MCF 10A (cell line): ENCODE measurements at regions not wholly inside any gene's neighbourhood (a gene's known extent, or its start where the extent isn't known, plus 50 kb on each side); places are given as distances from the start of the nearest gene placed in this dataset.
A peak's percentile ranks its signal among the peaks of the same experiment; 100 is the strongest.

Experiments
- BruUV-seq: library from RNA; stranded (reverse); fragments of 400-500 nt; replicated peaks from 2 replicates; lab custom pipeline; 2021; lab: Mats Ljungman, UMichigan
- CTCF ChIA-PET: fragments of 300-600 bp; sonication (Branson Sonifier 250); formaldehyde crosslinking; extraction: SDS; loops from one replicate; lab custom pipeline; 2021; ENCODE audit warnings: antibody characterized with exemption, inconsistent platforms; lab: Yijun Ruan, JAX
- POLR2A ChIA-PET: fragments of 300-600, 350-650 bp; sonication (Branson Sonifier 250); formaldehyde crosslinking; extraction: SDS; loops from one replicate; lab custom pipeline; 2020; ENCODE audit warnings: antibody characterized with exemption, inconsistent platforms; lab: Yijun Ruan, JAX
- DNase-seq: peaks from one replicate; pipeline ENCODE4 v3.0.0-alpha.2; 2018; ENCODE audit not compliant: unreplicated experiment
- H3K27ac Mint-ChIP-seq: one replicate; pipeline ENCODE4 v1.8.0; 2022; ENCODE audit warnings: mild to moderate bottlenecking, low read depth, mixed read lengths; ENCODE audit not compliant: unreplicated experiment
- H3K27me3 Mint-ChIP-seq: one replicate; pipeline ENCODE4 v1.8.0; 2022; ENCODE audit warnings: mixed read lengths; ENCODE audit not compliant: insufficient read depth, unreplicated experiment
- H3K36me3 Mint-ChIP-seq: one replicate; pipeline ENCODE4 v1.8.0; 2022; ENCODE audit warnings: mild to moderate bottlenecking, moderate library complexity, mixed read lengths; ENCODE audit not compliant: insufficient read depth, unreplicated experiment
- H3K4me1 Mint-ChIP-seq: one replicate; pipeline ENCODE4 v1.8.0; 2022; ENCODE audit warnings: mixed read lengths; ENCODE audit not compliant: insufficient read depth, unreplicated experiment
- H3K4me3 Mint-ChIP-seq: one replicate; pipeline ENCODE4 v1.8.0; 2022; ENCODE audit warnings: mild to moderate bottlenecking, moderate library complexity, mixed read lengths; ENCODE audit not compliant: unreplicated experiment
- H3K9me3 Mint-ChIP-seq: one replicate; pipeline ENCODE4 v1.8.0; 2022; ENCODE audit warnings: mixed read lengths; ENCODE audit not compliant: unreplicated experiment
- CTCF ChIP-seq: fragments of 200-600 bp; IDR thresholded peaks from one replicate; pipeline ENCODE4 v1.8.0; 2022; ENCODE audit warnings: antibody characterized with exemption, mild to moderate bottlenecking; ENCODE audit not compliant: unreplicated experiment
- intact Hi-C: fragments of 100-400 bp; cut with micrococcal nuclease; formaldehyde crosslinking; loops from 2 replicates; pipeline ENCODE4 v1.14.1; 2022

GRCh38 chr1:219560856-219561255 is 52.0 kb downstream of the ZC3H11B start:
- ChIA-PET CTCF (interaction anchor here (0.6 kb wide), 1 partner anchor 145 kb away, joined by 3 read pairs; no protein-coding TSS in a partner anchor), POLR2A (no interaction called here)
- peaks cover 2% of the 10 kb centered on the region for H3K4me1 Mint-ChIP-seq
- intact Hi-C loops, result loop anchor here (10.0 kb wide), 2 partner anchors 146 to 496 kb away; no protein-coding TSS in a partner anchor
- BruUV-seq, result no TSS peak
- H3K27me3 Mint-ChIP-seq, result peaks cover 62% of the 10 kb centered on the region
- H3K36me3 Mint-ChIP-seq, result no peaks in the 10 kb centered on the region
- no peak overlapping the region for H3K27ac Mint-ChIP-seq
- H3K9me3 Mint-ChIP-seq, result no peaks in the 10 kb centered on the region
- no peak for TF ChIP-seq CTCF
- no peak for DNase-seq
- H3K4me3 Mint-ChIP-seq, result no peak overlapping the region

GRCh38 chr1:219559899-219560298 is 53.0 kb downstream of the ZC3H11B start:
- Mint-ChIP-seq H3K4me1 (peaks cover 11% of the 10 kb centered on the region), H3K4me3 (no peak overlapping the region), H3K27me3 (peaks cover 52% of the 10 kb centered on the region), H3K9me3 (no peaks in the 10 kb centered on the region), H3K36me3 (no peaks in the 10 kb centered on the region), H3K27ac (no peak overlapping the region)
- TF ChIP-seq CTCF, result no peak
- DNase-seq, result no peak
- intact Hi-C loops, result loop anchor here (10.0 kb wide), 2 partner anchors 145 to 495 kb away; no protein-coding TSS in a partner anchor
- ChIA-PET CTCF (interaction anchor here (0.5 to 0.9 kb wide), 6 partner anchors 8 to 831 kb away, joined by 3 to 5 read pairs (median 3); no protein-coding TSS in a partner anchor), POLR2A (no interaction called here)
- no TSS peak for BruUV-seq

- BruUV-seq, result no TSS peak
- peak; percentile 86 for DNase-seq
- ChIA-PET CTCF (interaction anchor here (0.5 to 7.8 kb wide), 9 partner anchors 11 to 506 kb away, joined by 3 to 60 read pairs (median 3); no protein-coding TSS in a partner anchor), POLR2A (interaction anchor here (0.5 to 1.0 kb wide), 2 partner anchors 14 to 181 kb away, joined by 3 to 4 read pairs; no protein-coding TSS in a partner anchor)
- no peaks in the 10 kb centered on the region for H3K36me3 Mint-ChIP-seq
- intact Hi-C loops, result no loop called here
- H3K9me3 Mint-ChIP-seq, result no peaks in the 10 kb centered on the region
- H3K4me1 Mint-ChIP-seq, result peaks cover 12% of the 10 kb centered on the region
- H3K27me3 Mint-ChIP-seq, result peaks cover 52% of the 10 kb centered on the region
- no peak for TF ChIP-seq CTCF
- H3K27ac Mint-ChIP-seq, result no peak overlapping the region
- no peak overlapping the region for H3K4me3 Mint-ChIP-seq
These were observed 57.1 kb downstream of the ZC3H11B start for GRCh38 chr1:219555806-219556205.

- Mint-ChIP-seq H3K4me1 (peaks cover 12% of the 10 kb centered on the region), H3K36me3 (no peaks in the 10 kb centered on the region), H3K9me3 (no peaks in the 10 kb centered on the region), H3K27me3 (peaks cover 52% of the 10 kb centered on the region), H3K4me3 (no peak overlapping the region), H3K27ac (no peak overlapping the region)
- POLR2A ChIA-PET, result interaction anchor here (0.5 to 0.9 kb wide), 2 partner anchors 1225 to 1270 kb away, joined by 3 read pairs; partner anchors contain the start of gene RRP15
- CTCF ChIA-PET, result interaction anchor here (0.6 to 7.8 kb wide), 15 partner anchors 11 to 1226 kb away, joined by 3 to 60 read pairs (median 3); no protein-coding TSS in a partner anchor
- BruUV-seq, result no TSS peak
- intact Hi-C loops, result no loop called here
- DNase-seq, result peak; percentile 79
- TF ChIP-seq CTCF, result no peak
These were observed 57.7 kb downstream of the ZC3H11B start for GRCh38 chr1:219555031-219555692.
